Neural crest cell (in vitro differentiated cells): ENCODE measurements at regions not wholly inside any gene's neighbourhood (a gene's known extent, or its start where the extent isn't known, plus 50 kb on each side); places are given as distances from the start of the nearest gene placed in this dataset.
"Not testable (repeated sequence)": the region's sequence is repeated elsewhere in the genome, so short reads cannot be mapped to it uniquely, and the experiment has no call there.

Source experiments
- DNase-seq: peaks from one replicate; pipeline ENCODE4 v3.0.0; 2021; ENCODE audit warnings: low read depth, mixed read lengths, low spot score
- H3K27ac Mint-ChIP-seq: one replicate; pipeline ENCODE4 v1.8.0; 2021; ENCODE audit warnings: mild to moderate bottlenecking, mixed read lengths; ENCODE audit not compliant: unreplicated experiment
- H3K27me3 Mint-ChIP-seq: 2 replicates; pipeline ENCODE4 v1.8.0; 2021; ENCODE audit warnings: low read depth, mild to moderate bottlenecking, mixed read lengths
- H3K36me3 Mint-ChIP-seq: 2 replicates; pipeline ENCODE4 v1.8.0; 2021; ENCODE audit warnings: low read depth, mild to moderate bottlenecking, mixed read lengths
- H3K4me1 Mint-ChIP-seq: 2 replicates; pipeline ENCODE4 v1.8.0; 2021; ENCODE audit warnings: mixed read lengths
- H3K4me3 Mint-ChIP-seq: one replicate; pipeline ENCODE4 v1.8.0; 2021; ENCODE audit warnings: mild to moderate bottlenecking, mixed read lengths
- H3K9me3 Mint-ChIP-seq: 2 replicates; pipeline ENCODE4 v1.8.0; 2021; ENCODE audit warnings: mixed read lengths
- TF ChIP-seq, protein P1 (sequence below): fragments of 200-600 bp; sonication (generic); conservative IDR thresholded peaks from 2 replicates; pipeline ENCODE4 v1.5.0; 2021; ENCODE audit warnings: antibody characterized with exemption, mild to moderate bottlenecking

DNA sequence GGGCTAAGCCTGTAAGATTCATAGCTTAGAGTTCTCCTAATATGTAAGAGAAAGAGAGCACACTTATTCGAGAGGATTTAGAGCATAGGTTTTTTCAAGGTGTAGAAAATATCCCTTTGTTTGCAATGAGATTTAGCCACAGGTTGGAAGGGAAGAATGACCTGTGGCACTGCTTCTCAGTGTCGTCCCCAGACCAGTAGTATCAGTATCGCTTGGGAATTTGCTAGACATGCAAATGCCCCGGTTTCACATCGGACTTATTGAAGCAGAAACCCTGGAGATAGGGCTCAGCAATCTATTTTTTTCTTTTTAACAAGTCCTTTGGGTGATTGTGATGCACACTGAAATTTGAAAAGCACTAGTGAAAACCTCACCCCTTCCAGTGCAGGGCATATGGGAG is 362.6 kb upstream of the C11orf87 start:
- no peaks in the 10 kb centered on the region for H3K4me1 Mint-ChIP-seq
- DNase-seq = no peak
- no peaks in the 10 kb centered on the region for H3K9me3 Mint-ChIP-seq
- TF ChIP-seq, protein P1, sequence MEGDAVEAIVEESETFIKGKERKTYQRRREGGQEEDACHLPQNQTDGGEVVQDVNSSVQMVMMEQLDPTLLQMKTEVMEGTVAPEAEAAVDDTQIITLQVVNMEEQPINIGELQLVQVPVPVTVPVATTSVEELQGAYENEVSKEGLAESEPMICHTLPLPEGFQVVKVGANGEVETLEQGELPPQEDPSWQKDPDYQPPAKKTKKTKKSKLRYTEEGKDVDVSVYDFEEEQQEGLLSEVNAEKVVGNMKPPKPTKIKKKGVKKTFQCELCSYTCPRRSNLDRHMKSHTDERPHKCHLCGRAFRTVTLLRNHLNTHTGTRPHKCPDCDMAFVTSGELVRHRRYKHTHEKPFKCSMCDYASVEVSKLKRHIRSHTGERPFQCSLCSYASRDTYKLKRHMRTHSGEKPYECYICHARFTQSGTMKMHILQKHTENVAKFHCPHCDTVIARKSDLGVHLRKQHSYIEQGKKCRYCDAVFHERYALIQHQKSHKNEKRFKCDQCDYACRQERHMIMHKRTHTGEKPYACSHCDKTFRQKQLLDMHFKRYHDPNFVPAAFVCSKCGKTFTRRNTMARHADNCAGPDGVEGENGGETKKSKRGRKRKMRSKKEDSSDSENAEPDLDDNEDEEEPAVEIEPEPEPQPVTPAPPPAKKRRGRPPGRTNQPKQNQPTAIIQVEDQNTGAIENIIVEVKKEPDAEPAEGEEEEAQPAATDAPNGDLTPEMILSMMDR = no peak
- no peaks in the 10 kb centered on the region for H3K36me3 Mint-ChIP-seq
- H3K4me3 Mint-ChIP-seq = no peak overlapping the region
- H3K27ac Mint-ChIP-seq = no peak overlapping the region
- H3K27me3 Mint-ChIP-seq = no peaks in the 10 kb centered on the region

DNA sequence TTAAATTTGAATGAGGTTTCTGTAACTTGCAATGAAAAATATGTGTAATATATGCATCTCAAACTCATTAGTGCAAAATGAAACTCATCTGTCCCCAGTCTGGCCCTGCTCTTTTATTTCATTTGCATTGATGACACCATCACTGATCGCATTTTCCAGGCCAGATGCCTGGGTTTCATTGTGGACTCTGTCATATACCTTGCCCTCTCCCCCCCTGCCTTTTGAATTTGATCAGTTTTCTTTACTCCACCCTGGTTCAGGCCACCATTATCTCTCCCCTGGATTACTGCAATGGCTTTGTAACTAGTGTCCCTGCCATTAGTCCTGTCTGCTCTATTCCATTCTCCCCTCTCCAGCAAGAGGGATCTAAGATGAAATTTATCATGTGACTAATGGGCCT is 360.6 kb upstream of the C11orf87 start:
- no peak overlapping the region for H3K4me3 Mint-ChIP-seq
- H3K27me3 Mint-ChIP-seq = no peaks in the 10 kb centered on the region
- TF ChIP-seq, protein P1 = no peak
- H3K9me3 Mint-ChIP-seq = peaks cover 5% of the 10 kb centered on the region
- H3K4me1 Mint-ChIP-seq = no peaks in the 10 kb centered on the region
- H3K27ac Mint-ChIP-seq = no peak overlapping the region
- H3K36me3 Mint-ChIP-seq = no peaks in the 10 kb centered on the region
- DNase-seq = no peak

DNA sequence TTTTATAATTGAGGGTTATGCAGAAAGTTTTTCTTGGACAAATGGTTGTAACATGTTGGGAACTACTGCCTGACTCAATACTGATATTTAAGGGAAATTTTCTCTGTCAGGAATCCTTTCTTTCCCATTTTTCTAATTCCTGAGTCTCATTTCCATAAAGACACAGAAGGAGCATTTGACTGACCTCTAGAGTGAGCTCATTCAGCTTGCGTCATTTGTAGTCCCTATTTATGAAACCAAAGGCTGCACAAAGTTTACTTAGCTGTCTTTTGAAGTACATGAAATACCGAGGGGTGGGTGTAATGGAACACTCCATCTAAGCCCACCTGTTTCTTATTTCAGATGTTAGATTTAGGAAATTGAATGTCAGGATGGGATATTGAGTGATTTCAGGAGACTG is 359.5 kb upstream of the C11orf87 start:
- Mint-ChIP-seq H3K4me3 (no peak overlapping the region), H3K27ac (no peak overlapping the region), H3K27me3 (no peaks in the 10 kb centered on the region), H3K36me3 (no peaks in the 10 kb centered on the region), H3K4me1 (no peaks in the 10 kb centered on the region), H3K9me3 (peaks cover 5% of the 10 kb centered on the region)
- DNase-seq = no peak
- TF ChIP-seq, protein P1 = no peak

DNA sequence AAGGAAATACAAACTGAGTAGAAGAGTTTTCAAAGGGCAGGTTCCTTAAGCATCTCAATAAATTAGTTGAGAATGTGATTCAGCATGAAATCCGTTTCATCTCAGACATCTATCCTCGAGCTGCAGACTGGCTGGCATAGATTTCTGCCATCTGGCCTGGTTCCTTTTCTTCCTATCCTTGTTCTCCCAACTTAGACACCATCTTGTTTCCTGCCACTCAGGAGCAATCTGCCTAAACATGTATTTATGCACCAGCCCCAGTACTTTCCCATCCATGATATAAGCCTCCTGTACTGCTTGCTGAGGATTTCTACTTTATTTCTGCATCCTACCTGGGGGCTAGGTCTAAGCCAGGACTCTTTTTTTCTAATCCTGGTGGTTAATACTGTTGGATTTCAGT is 359.1 kb upstream of the C11orf87 start:
- TF ChIP-seq, protein P1 = no peak
- H3K9me3 Mint-ChIP-seq = peaks cover 5% of the 10 kb centered on the region
- H3K36me3 Mint-ChIP-seq = no peaks in the 10 kb centered on the region
- no peaks in the 10 kb centered on the region for H3K27me3 Mint-ChIP-seq
- DNase-seq = no peak
- H3K4me3 Mint-ChIP-seq = no peak overlapping the region
- no peaks in the 10 kb centered on the region for H3K4me1 Mint-ChIP-seq
- H3K27ac Mint-ChIP-seq = no peak overlapping the region

DNA sequence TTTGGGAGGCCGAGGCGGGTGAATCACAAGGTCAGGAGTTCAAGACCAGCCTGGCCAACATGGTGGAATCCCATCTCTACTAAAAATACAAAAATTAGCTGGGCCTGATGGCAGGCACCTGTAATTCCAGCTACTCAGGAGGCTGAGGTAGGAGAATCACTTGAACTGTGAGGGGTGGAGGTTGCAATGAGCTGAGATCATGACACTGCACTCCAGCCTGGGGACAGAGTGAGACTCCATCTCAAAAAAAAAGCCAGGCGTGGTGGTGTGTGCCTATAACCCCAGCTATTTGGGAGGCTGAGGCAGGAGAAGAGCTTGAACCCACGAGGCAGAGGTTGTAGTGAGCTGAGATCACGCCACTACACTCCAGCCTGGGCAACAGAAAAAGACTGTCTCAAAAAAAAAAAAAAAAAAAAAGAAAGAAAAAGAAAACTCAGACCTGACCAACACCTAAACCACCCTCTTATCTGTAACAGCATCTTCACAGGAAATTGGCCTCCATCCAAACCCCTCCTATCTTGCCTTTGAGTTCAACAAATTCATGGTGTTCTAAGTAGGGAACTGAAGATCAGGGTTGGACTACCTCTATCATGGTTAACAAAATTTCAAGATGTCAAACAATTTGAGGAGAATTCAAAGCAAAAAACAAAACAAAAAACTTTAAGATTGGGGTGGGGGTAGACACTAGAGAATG is 357.2 kb upstream of the C11orf87 start:
- not testable (repeated sequence) for H3K36me3 Mint-ChIP-seq, H3K27ac Mint-ChIP-seq, DNase-seq, H3K4me3 Mint-ChIP-seq, H3K4me1 Mint-ChIP-seq, H3K9me3 Mint-ChIP-seq, H3K27me3 Mint-ChIP-seq

DNA sequence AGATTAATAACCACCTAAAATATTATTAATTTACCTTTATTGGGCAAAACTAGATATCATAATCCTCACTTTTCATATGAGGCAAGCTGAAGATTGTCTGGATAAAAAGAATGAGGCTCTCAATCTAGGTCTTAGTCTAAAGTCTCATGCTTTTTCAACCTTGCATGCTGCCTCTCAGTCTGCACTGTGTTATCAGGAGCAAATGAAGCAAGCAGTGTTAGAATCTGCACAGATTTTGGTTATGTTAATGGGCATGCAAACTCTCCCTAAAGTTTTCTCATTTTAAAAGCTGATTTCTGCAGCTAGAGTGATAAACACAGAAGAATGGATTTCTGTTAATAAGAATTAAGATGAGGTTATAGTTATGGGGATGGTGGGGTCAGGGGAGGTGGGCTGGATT is 350.7 kb upstream of the C11orf87 start:
- no peaks in the 10 kb centered on the region for H3K36me3 Mint-ChIP-seq
- no peak for DNase-seq
- H3K9me3 Mint-ChIP-seq = peaks cover 5% of the 10 kb centered on the region
- H3K4me1 Mint-ChIP-seq = no peaks in the 10 kb centered on the region
- H3K27ac Mint-ChIP-seq = no peak overlapping the region
- H3K4me3 Mint-ChIP-seq = no peak overlapping the region
- TF ChIP-seq, protein P1 = no peak
- no peaks in the 10 kb centered on the region for H3K27me3 Mint-ChIP-seq
